WTC11 (cell line): ENCODE measurements at regions not wholly inside any gene's neighbourhood (a gene's known extent, or its start where the extent isn't known, plus 50 kb on each side); places are given as distances from the start of the nearest gene placed in this dataset.

Source experiments
- ATF3 ChIP-seq: sonication (generic); formaldehyde crosslinking; conservative IDR thresholded peaks from 2 replicates; pipeline ENCODE4 v1.8.1; 2022; ENCODE audit warnings: mild to moderate bottlenecking, missing genetic modification reagents
- CTCF ChIP-seq: fragments of 200-600 bp; IDR thresholded peaks from 2 replicates; pipeline ENCODE4 v1.8.0; 2022; ENCODE audit warnings: antibody characterized with exemption
- MXD4 ChIP-seq: fragments of 250-450 bp; sonication (Bioruptor Pico); IDR thresholded peaks from 2 replicates; pipeline ENCODE4 v1.8.0; 2021; ENCODE audit warnings: mild to moderate bottlenecking, moderate library complexity, borderline replicate concordance
- NR2C2 ChIP-seq: sonication (generic); formaldehyde crosslinking; IDR thresholded peaks from 2 replicates; pipeline ENCODE4 v1.8.0; 2022; ENCODE audit warnings: mild to moderate bottlenecking, missing genetic modification reagents
- SMAD3 ChIP-seq: sonication (generic); formaldehyde crosslinking; IDR thresholded peaks from 2 replicates; pipeline ENCODE4 v1.8.0; 2022; ENCODE audit warnings: missing genetic modification reagents, mild to moderate bottlenecking, borderline replicate concordance
- ZBTB21 ChIP-seq: sonication (generic); formaldehyde crosslinking; IDR thresholded peaks from 2 replicates; pipeline ENCODE4 v1.8.1; 2023; ENCODE audit warnings: mild to moderate bottlenecking, missing genetic modification reagents, borderline replicate concordance
- ZNF317 ChIP-seq: sonication (generic); formaldehyde crosslinking; IDR thresholded peaks from 2 replicates; pipeline ENCODE4 v1.8.1; 2023; ENCODE audit warnings: low read depth, mild to moderate bottlenecking, moderate library complexity, missing genetic modification reagents, borderline replicate concordance
- ZNF512 ChIP-seq: sonication (generic); formaldehyde crosslinking; IDR thresholded peaks from 2 replicates; pipeline ENCODE4 v1.8.1; 2022; ENCODE audit warnings: missing genetic modification reagents, borderline replicate concordance

GRCh38 chr2:17228461-17228860 lies 289.8 kb downstream of the RAD51AP2 start:
- TF ChIP-seq ZNF317 (CRISPR knock-in tag) (no peak), MXD4 (CRISPR knock-in tag) (no peak), CTCF (no peak), ATF3 (CRISPR knock-in tag) (no peak), NR2C2 (CRISPR knock-in tag) (no peak), SMAD3 (CRISPR knock-in tag) (no peak), ZBTB21 (CRISPR knock-in tag) (no peak), ZNF512 (no peak)
